ENCODE measurements at regions not wholly inside any gene's neighbourhood (a gene's known extent, or its start where the extent isn't known, plus 50 kb on each side); places are given as distances from the start of the nearest gene placed in this dataset.

GRCh38 chr21:38735626-38736206 is 70.0 kb upstream of the ETS2 start:
- DNase-seq (ENCODE audit: low read depth in 2 of 2, low spot score in 1 of 2), result no peak

- no peak for DNase-seq (ENCODE audit: low read depth in 2 of 2, low spot score in 1 of 2)
Measured at GRCh38 chr21:38740090-38740489, 65.6 kb upstream of the ETS2 start.

DNA sequence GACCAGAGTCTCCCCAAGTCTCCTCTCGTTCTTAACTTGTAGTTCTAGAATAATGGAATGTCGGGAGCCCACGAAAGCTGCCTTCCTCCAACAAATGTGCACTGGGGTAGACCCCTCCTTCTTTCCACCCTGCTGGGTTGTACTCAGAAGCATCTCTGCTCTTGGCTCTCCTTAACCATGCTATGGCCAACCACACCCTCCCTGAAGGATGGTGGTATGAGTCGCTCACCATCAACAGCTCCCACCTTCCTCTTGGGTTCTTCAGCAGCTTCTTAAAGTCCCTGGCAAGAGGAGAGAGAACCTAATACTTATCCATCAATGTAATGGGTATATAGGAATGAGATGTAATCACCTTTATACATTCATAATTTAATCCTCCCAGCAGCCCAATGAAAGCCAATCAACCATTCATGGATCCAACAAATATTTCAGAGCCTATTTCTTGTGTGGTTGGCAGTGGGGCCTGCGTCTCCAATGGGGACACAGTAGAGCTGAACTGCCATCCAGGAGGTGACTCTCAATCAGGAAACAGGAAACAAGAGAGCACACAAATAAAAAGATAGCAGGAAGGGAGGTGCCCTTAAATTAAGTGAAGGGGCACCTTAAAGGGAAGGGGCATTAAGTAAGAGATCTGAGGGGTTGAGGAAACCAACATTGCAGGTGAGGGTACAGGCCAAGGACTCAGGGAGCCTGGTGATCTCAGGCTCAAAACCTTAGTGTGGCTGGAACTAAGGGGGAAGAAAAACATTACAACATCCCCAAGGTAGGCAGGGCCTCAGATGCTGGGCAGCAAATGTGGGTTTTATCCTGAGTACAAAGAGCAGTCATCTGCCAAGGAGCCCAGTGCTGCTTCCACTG is 64.4 kb upstream of the ETS2 start:
- DNase-seq (ENCODE audit: low read depth in 2 of 2, low spot score in 1 of 2), result no peak

- DNase-seq (ENCODE audit: low read depth in 2 of 2, low spot score in 1 of 2), result no peak
Measured at GRCh38 chr21:38741950-38742256, 63.8 kb upstream of the ETS2 start.

DNA sequence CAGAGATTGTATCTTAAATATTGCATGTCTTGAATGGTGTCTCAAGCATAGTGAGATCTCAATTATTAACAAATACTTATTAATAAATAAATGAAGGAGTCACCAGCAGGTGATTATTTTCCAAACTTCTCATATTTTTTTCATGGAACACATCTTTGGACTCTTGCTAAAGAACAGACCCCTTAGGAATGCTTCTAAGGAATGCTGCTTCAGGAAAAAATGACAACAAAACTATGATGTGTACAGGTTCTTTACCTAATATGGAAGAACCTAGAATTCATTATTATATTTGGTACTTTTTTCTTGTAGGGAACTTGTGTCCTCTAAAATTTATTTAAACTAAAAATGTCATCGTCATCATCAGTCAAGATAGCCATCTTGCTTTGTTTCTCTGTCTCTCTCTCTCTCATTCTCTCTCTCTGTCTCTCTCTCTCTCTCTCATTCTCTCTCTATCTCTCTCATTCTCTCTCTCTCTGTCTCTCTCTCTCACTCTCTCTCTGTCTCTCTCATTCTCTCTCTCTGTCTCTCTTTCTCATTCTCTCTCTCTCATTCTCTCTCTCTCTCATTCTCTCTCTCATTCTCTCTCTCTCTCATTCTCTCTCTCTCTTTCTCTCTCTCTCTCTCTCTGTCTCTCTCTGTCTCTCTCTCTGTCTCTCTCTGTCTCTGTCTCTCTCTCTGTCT is 63.0 kb upstream of the ETS2 start:
- no peak for DNase-seq (ENCODE audit: low read depth in 2 of 2, low spot score in 1 of 2)

- no peak for DNase-seq (ENCODE audit: low read depth in 2 of 2, low spot score in 1 of 2)
Measured at GRCh38 chr21:38743772-38744529, 61.8 kb upstream of the ETS2 start.

GRCh38 chr21:38744861-38745260 is 60.9 kb upstream of the ETS2 start:
- DNase-seq (ENCODE audit: low read depth in 2 of 2, low spot score in 1 of 2), result no peak

DNA sequence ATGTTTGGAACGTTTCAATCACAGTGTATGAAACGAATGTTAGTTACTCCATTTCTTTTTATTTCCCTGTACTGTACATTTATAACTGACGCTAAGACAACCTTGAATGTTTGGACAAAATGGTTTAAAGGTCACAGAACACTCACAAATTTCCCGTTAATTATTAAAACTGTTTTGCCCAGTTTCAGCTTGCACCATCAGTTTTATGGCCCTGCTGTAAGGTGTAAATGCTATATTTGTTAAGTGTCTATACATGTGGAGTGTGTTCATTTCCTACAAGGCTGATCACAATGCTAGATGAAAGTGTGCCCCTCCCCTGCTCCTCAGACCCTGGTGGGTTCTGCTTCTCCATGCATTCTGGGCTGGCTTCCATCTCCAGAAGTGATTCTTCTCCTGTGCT is 57.9 kb upstream of the ETS2 start:
- DNase-seq (ENCODE audit: low read depth in 2 of 2, low spot score in 1 of 2), result no peak

GRCh38 chr21:38751379-38752050 is 54.2 kb upstream of the ETS2 start:
- no peak for DNase-seq (ENCODE audit: low read depth in 2 of 2, low spot score in 1 of 2)

GRCh38 chr21:38752051-38752505 is 53.7 kb upstream of the ETS2 start:
- no peak for DNase-seq (ENCODE audit: low read depth in 2 of 2, low spot score in 1 of 2)

GRCh38 chr21:38753114-38753513 is 52.6 kb upstream of the ETS2 start:
- DNase-seq (ENCODE audit: low read depth in 2 of 2, low spot score in 1 of 2), result no peak

- DNase-seq (ENCODE audit: low read depth in 2 of 2, low spot score in 1 of 2), result no peak
Measured at GRCh38 chr21:38753557-38753971, 52.2 kb upstream of the ETS2 start.

Measured in stimulated activated CD8-positive, alpha-beta memory T cell treated with anti-CD3 and anti-CD28 coated beads, Interleukin-4, amount 100 ng/mL, for 1 hour (primary cell).